Fibroblast of villous mesenchyme (primary cell): ENCODE measurements at regions not wholly inside any gene's neighbourhood (a gene's known extent, or its start where the extent isn't known, plus 50 kb on each side); places are given as distances from the start of the nearest gene placed in this dataset.

ENCODE experiments used
- DNase-seq: peaks from one replicate; pipeline ENCODE4 v3.0.0-alpha.2; 2010; ENCODE audit warnings: low read depth
- H3K4me3 ChIP-seq: 2 replicates; pipeline ENCODE4 v1.5.1; 2011; ENCODE audit warnings: low read depth, mild to moderate bottlenecking, low read length
- TF ChIP-seq, protein P1 (sequence below): IDR thresholded peaks from 2 replicates; pipeline ENCODE4 v1.5.1; 2012; ENCODE audit warnings: low read depth, mild to moderate bottlenecking, low read length; ENCODE audit not compliant: insufficient read depth

DNA sequence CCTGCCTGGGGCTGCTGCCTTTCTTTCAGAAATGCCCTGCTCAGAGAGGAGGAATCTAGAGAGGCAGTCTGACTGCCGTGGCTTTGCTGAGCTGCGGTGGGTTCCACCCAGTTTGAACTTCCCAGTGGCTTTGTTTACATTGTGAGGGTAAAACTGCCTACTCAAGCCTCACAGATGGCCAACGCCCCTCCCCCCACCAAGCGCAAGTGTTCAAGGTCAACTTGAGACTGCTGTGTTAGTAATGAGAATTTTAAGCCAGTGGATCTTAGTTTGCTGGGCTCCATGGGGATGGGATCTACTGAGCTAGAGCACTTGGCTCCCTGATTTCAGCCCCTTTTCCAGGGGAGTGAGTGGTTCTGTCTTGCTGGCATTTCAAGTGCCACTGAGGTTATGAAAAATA lies 819.2 kb downstream of the NLGN4Y start:
- TF ChIP-seq, protein P1, sequence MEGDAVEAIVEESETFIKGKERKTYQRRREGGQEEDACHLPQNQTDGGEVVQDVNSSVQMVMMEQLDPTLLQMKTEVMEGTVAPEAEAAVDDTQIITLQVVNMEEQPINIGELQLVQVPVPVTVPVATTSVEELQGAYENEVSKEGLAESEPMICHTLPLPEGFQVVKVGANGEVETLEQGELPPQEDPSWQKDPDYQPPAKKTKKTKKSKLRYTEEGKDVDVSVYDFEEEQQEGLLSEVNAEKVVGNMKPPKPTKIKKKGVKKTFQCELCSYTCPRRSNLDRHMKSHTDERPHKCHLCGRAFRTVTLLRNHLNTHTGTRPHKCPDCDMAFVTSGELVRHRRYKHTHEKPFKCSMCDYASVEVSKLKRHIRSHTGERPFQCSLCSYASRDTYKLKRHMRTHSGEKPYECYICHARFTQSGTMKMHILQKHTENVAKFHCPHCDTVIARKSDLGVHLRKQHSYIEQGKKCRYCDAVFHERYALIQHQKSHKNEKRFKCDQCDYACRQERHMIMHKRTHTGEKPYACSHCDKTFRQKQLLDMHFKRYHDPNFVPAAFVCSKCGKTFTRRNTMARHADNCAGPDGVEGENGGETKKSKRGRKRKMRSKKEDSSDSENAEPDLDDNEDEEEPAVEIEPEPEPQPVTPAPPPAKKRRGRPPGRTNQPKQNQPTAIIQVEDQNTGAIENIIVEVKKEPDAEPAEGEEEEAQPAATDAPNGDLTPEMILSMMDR = no peak
- peak; percentile 3 for DNase-seq
- H3K4me3 ChIP-seq = no peak overlapping the region

- no peak for DNase-seq
- H3K4me3 ChIP-seq = no peak overlapping the region
- TF ChIP-seq, protein P1 = no peak
Measured at GRCh38 chrY:15345471-15346155, 821.3 kb downstream of the NLGN4Y start.

DNA sequence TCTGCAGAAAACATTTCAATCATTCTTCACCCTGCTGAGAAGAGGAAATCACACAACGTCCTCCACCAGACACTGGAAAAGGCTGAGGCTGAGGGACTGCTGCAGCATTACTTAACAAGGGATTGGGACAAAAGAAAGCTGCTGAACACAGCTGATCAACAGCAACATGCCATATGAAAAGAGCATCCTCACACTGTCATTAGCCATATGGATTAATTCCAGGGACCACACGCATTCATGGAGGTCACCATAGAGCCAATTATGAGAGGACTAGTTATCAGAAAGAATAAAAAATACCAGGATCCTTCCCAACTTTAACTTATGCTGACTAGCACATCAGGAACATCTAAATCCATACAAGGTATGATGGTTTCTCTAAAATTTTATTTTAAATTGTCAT lies 825.0 kb downstream of the NLGN4Y start:
- no peak for DNase-seq
- H3K4me3 ChIP-seq = no peak overlapping the region
- TF ChIP-seq, protein P1 = no peak

GRCh38 chrY:15355321-15355720 lies 831.0 kb downstream of the NLGN4Y start:
- no peak overlapping the region for H3K4me3 ChIP-seq
- TF ChIP-seq, protein P1 = no peak
- no peak for DNase-seq

DNA sequence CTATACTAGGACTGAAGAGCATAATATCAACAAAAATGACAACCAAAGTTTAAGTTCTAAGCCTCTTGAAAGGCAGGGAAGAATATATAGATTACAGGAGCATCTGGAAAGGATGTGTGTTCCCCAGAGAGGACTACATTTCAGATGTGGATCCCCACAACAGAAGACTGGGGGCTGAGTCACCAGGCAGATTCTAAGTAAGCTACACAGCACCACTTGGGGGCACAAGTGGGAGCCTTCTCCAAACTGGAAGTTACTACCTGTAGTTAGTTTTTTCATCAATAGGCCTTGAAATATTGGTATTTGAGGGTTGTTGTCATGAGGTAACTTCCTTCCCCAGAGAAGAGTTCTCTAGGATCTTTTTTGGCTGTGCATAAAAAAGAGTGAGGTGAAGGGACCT lies 836.1 kb downstream of the NLGN4Y start:
- no peak for DNase-seq
- TF ChIP-seq, protein P1 = no peak
- no peak overlapping the region for H3K4me3 ChIP-seq

DNA sequence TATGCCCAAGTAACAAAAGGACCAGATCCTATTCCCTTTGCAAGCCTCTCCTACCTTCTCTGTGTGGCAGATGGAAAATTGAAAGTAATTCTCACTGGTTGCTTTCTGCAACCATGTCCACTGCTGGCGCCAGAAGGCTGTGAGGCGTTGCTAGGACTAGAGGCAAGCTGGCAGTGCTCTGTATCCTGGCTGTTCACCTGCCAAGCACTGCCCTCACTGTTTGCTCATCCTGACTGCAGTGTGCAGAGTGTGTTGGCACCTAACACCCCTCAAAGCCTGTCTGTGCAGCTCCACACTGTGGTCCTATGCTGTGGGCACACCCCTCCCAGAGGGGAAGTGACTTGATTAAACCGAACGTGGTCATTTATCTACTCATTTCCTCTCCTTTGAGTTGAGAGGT lies 840.7 kb downstream of the NLGN4Y start:
- DNase-seq = no peak
- no peak overlapping the region for H3K4me3 ChIP-seq
- TF ChIP-seq, protein P1 = no peak

DNA sequence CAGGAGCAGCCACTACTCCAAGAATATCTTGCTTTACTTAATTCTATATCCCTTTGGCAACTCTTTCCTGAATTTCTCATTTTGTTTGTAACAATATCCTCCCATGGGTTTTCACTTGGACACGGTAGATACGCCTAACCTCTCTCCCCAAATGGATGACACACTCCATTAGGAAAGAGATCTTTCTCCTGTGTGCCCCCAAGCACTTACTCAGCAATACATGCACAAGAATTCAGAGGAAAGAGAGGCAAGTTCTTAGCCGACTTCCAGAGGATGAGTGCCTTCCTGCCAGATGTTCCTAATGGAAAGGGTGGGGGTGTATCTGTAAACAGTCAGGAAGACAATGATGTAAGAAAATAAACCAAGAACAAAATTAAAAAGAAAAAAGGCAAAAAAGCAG lies 844.5 kb downstream of the NLGN4Y start:
- DNase-seq = no peak
- no peak overlapping the region for H3K4me3 ChIP-seq
- TF ChIP-seq, protein P1 = no peak
